HCT116 (cell line): ENCODE measurements at regions not wholly inside any gene's neighbourhood (a gene's known extent, or its start where the extent isn't known, plus 50 kb on each side); places are given as distances from the start of the nearest gene placed in this dataset.

ENCODE experiments used
- ATAC-seq: fragments of 200-7000 bp; cut with Tn5 transposase; 2 replicates; pipeline ENCODE4 v1.9.1; 2020; ENCODE audit warnings: mild to moderate bottlenecking, moderate library complexity
- BruUV-seq: library from RNA; stranded (reverse); fragments of 400-500 nt; replicated peaks from 2 replicates; lab custom pipeline; 2021; lab: Mats Ljungman, UMichigan
- CTCF ChIA-PET: fragments of 300-600 bp; sonication (Branson Sonifier 250); formaldehyde crosslinking; loops from one replicate; lab custom pipeline; 2021; ENCODE audit warnings: antibody characterized with exemption; lab: Charles Lee
- POLR2A ChIA-PET: fragments of 300-600, 350-600 bp; sonication (Branson Sonifier 250); formaldehyde crosslinking; loops from one replicate; lab custom pipeline; 2021; ENCODE audit warnings: antibody characterized with exemption; lab: Charles Lee
- RAD21 ChIA-PET, 2 experiments: fragments of 300-600 bp; sonication (Branson Sonifier 250); formaldehyde crosslinking; loops; one replicate each; lab custom pipeline; 2023; ENCODE audit warnings: low total read pairs in 2 of 2; ENCODE audit not compliant: uncharacterized antibody in 2 of 2, unreplicated experiment in 2 of 2, low non-redundant PET in 1 of 2; lab: Charles Lee
- DNase-seq: peaks from one replicate; pipeline ENCODE4 v3.0.0-alpha.2; 2010; ENCODE audit warnings: low read depth, low spot score
- H2AFZ ChIP-seq: fragments of 200-600 bp; shearing (Covaris generic), sonication (generic); 2 replicates; pipeline ENCODE4 v1.6.1; 2017; ENCODE audit warnings: low read depth, mixed run types, mixed read lengths, antibody characterized with exemption, low read length; ENCODE audit not compliant: poor library complexity, severe bottlenecking
- H3K27ac ChIP-seq: 2 replicates; pipeline ENCODE4 v1.5.1; 2012; ENCODE audit warnings: low read depth, low read length
- H3K27me3 ChIP-seq: fragments of 200-600 bp; sonication (generic); 2 replicates; pipeline ENCODE4 v1.6.1; 2016; ENCODE audit warnings: mixed run types, low read length, mixed read lengths; ENCODE audit not compliant: insufficient read depth
- H3K36me3 ChIP-seq, 2 experiments: fragments of 200-500 bp in 1 of 2; fragments of 200-600 bp in 1 of 2; sonication (Bioruptor generic) in 1 of 2; sonication (generic) in 1 of 2; 2 replicates each; pipeline versions ENCODE4 v1.5.1 to v1.6.1; 2014 to 2016; ENCODE audit warnings: low read length in 2 of 2, inconsistent platforms in 1 of 2, mixed read lengths in 1 of 2, mixed run types in 1 of 2; ENCODE audit not compliant: insufficient read depth in 2 of 2, control insufficient read depth in 1 of 2
- H3K4me1 ChIP-seq, 2 experiments: fragments of 200-600 bp in 1 of 2; sonication (generic) in 1 of 2; 2 replicates each; pipeline versions ENCODE4 v1.5.1 to v1.6.1; 2012 to 2017; ENCODE audit warnings: low read length in 2 of 2, inconsistent platforms in 1 of 2, mild to moderate bottlenecking in 1 of 2, mixed read lengths in 1 of 2, mixed run types in 1 of 2, moderate library complexity in 1 of 2; ENCODE audit not compliant: insufficient read depth in 2 of 2, control insufficient read depth in 1 of 2
- H3K4me2 ChIP-seq: fragments of 200-600 bp; sonication (generic); 2 replicates; pipeline ENCODE4 v1.6.1; 2017; ENCODE audit warnings: mixed run types, low read length, mixed read lengths
- H3K4me3 ChIP-seq, 2 experiments: fragments of 200-600 bp in 1 of 2; sonication (generic) in 1 of 2; replicated peaks in 1 of 2; 2 replicates each; pipeline ENCODE4 v1.5.1; 2011 to 2016; ENCODE audit warnings: low read length in 2 of 2, control low read depth in 1 of 2, low read depth in 1 of 2, mild to moderate bottlenecking in 1 of 2, mixed read lengths in 1 of 2, mixed run types in 1 of 2
- H3K79me2 ChIP-seq: fragments of 200-600 bp; sonication (generic); 2 replicates; pipeline ENCODE4 v1.6.1; 2017; ENCODE audit warnings: mild to moderate bottlenecking, mixed run types, low read length, moderate library complexity, mixed read lengths; ENCODE audit not compliant: insufficient read depth
- H3K9ac ChIP-seq: fragments of 200-600 bp; sonication (generic); 2 replicates; pipeline ENCODE4 v1.6.1; 2016; ENCODE audit warnings: low read length, mixed read lengths
- H3K9me2 ChIP-seq: fragments of 200-600 bp; sonication (generic), shearing (Covaris generic); 2 replicates; pipeline ENCODE4 v1.6.1; 2017; ENCODE audit warnings: mixed run types, mild to moderate bottlenecking, moderate library complexity; ENCODE audit not compliant: insufficient read depth
- H3K9me3 ChIP-seq, 2 experiments: fragments of 200-500 bp in 1 of 2; fragments of 200-600 bp in 1 of 2; sonication (Bioruptor generic) in 1 of 2; sonication (generic) in 1 of 2; 2 replicates each; pipeline ENCODE4 v1.6.1; 2014 to 2017; ENCODE audit warnings: low read length in 2 of 2, mixed read lengths in 2 of 2, inconsistent platforms in 1 of 2, low read depth in 1 of 2, mild to moderate bottlenecking in 1 of 2, mixed run types in 1 of 2, moderate library complexity in 1 of 2; ENCODE audit not compliant: control insufficient read depth in 1 of 2, insufficient read depth in 1 of 2
- H4K20me1 ChIP-seq: fragments of 200-600 bp; sonication (generic), shearing (Covaris generic); 2 replicates; pipeline ENCODE4 v1.6.1; 2017; ENCODE audit warnings: mixed run types, mild to moderate bottlenecking, moderate library complexity; ENCODE audit not compliant: insufficient read depth
- CBX3 ChIP-seq: IDR thresholded peaks from 2 replicates; pipeline ENCODE4 v1.6.1; 2012; ENCODE audit warnings: low read depth
- EZH2 ChIP-seq: fragments of 200-600 bp; sonication (generic); IDR thresholded peaks from 2 replicates; pipeline ENCODE4 v1.6.1; 2017; ENCODE audit warnings: antibody characterized with exemption, mixed run types
- EZH2phosphoT487 ChIP-seq: fragments of 200-600 bp; IDR thresholded peaks from 2 replicates; pipeline ENCODE4 v1.6.1; 2018; ENCODE audit warnings: antibody characterized with exemption, borderline replicate concordance
- POLR2A ChIP-seq: IDR thresholded peaks from 2 replicates; pipeline ENCODE4 v1.7.0; 2011; ENCODE audit warnings: borderline replicate concordance; ENCODE audit not compliant: insufficient read depth, insufficient read length; ENCODE audit errors: extremely low read depth
- POLR2AphosphoS5 ChIP-seq: IDR thresholded peaks from 2 replicates; pipeline ENCODE4 v1.6.1; 2011; ENCODE audit warnings: mild to moderate bottlenecking, low read depth, low read length, moderate library complexity
- RAD21 ChIP-seq: IDR thresholded peaks from 2 replicates; pipeline ENCODE4 v1.6.1; 2012; ENCODE audit warnings: low read depth, mild to moderate bottlenecking
- SRF ChIP-seq: IDR thresholded peaks from 2 replicates; pipeline ENCODE4 v1.6.1; 2012; ENCODE audit warnings: low read depth
- ZBTB33 ChIP-seq: IDR thresholded peaks from 2 replicates; pipeline ENCODE4 v1.6.1; 2011; ENCODE audit warnings: mild to moderate bottlenecking, low read length, moderate library complexity; ENCODE audit not compliant: insufficient replicate concordance; ENCODE audit errors: extremely low read depth
- intact Hi-C: fragments of 100-400 bp; cut with micrococcal nuclease; formaldehyde crosslinking; loops from 2 replicates; pipeline ENCODE4 v1.10.0; 2022

- no peak overlapping the region for H3K4me3 ChIP-seq
- no TSS peak for BruUV-seq
- RAD21 ChIA-PET: no interaction called here
- no peaks in the 10 kb centered on the region for H4K20me1 ChIP-seq
- no peak for ATAC-seq
- H3K79me2 ChIP-seq: no peaks in the 10 kb centered on the region
- H2AFZ ChIP-seq: no peak overlapping the region
- H3K4me2 ChIP-seq: no peak overlapping the region
- POLR2A ChIA-PET: no interaction called here
- no peak overlapping the region for H3K9ac ChIP-seq
- DNase-seq: no peak
- H3K27me3 ChIP-seq: no peaks in the 10 kb centered on the region
- intact Hi-C loops: no loop called here
- CTCF ChIA-PET: no interaction called here
- no peak overlapping the region for H3K27ac ChIP-seq
- H3K9me2 ChIP-seq: no peaks in the 10 kb centered on the region
- no peaks in the 10 kb centered on the region for H3K9me3 ChIP-seq
- no peaks in the 10 kb centered on the region for H3K36me3 ChIP-seq
- H3K4me1 ChIP-seq: no peaks in the 10 kb centered on the region
- TF ChIP-seq ZBTB33: no peak
- TF ChIP-seq EZH2: no peak
- TF ChIP-seq EZH2phosphoT487: no peak
- no peak for TF ChIP-seq CBX3
- no peak for TF ChIP-seq SRF
- no peak for TF ChIP-seq RAD21
- TF ChIP-seq POLR2AphosphoS5: no peak
These were observed 459.9 kb upstream of the CADM1 start for GRCh38 chr11:115964091-115964490.

- Histone ChIP-seq H4K20me1 (no peaks in the 10 kb centered on the region), H3K4me1 (no peaks in the 10 kb centered on the region), H3K4me2 (no peak overlapping the region), H2AFZ (no peak overlapping the region), H3K79me2 (no peaks in the 10 kb centered on the region), H3K9me3 (no peaks in the 10 kb centered on the region), H3K27ac (no peak overlapping the region), H3K9me2 (no peaks in the 10 kb centered on the region), H3K27me3 (no peaks in the 10 kb centered on the region), H3K4me3 (no peak overlapping the region), H3K9ac (no peak overlapping the region), H3K36me3 (no peaks in the 10 kb centered on the region)
- no peak for TF ChIP-seq POLR2AphosphoS5
- no peak for TF ChIP-seq POLR2A
- no peak for TF ChIP-seq CBX3
- no TSS peak for BruUV-seq
- ChIA-PET POLR2A (no interaction called here), CTCF (no interaction called here), RAD21 (no interaction called here)
- no peak for ATAC-seq
- no peak for DNase-seq
- intact Hi-C loops: no loop called here
These were observed 458.9 kb upstream of the CADM1 start for GRCh38 chr11:115963156-115963555.
